ENCODE measurements at regions not wholly inside any gene's neighbourhood (a gene's known extent, or its start where the extent isn't known, plus 50 kb on each side); places are given as distances from the start of the nearest gene placed in this dataset.

- no peaks in the 10 kb centered on the region for H3K4me1 ChIP-seq (ENCODE audit: control insufficient read depth in 4 of 4, insufficient read depth in 4 of 4, low read length in 3 of 4)
- TF ChIP-seq, protein P1, sequence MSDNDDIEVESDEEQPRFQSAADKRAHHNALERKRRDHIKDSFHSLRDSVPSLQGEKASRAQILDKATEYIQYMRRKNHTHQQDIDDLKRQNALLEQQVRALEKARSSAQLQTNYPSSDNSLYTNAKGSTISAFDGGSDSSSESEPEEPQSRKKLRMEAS (IDR thresholded peaks at IDR 0.05) = no peak
- no peak for TF ChIP-seq NR2F2 (IDR thresholded peaks at IDR 0.05)
- no peak for TF ChIP-seq CTCF (IDR thresholded peaks at IDR 0.05; ENCODE audit: low read depth, low read length, missing input control)
- no peak for TF ChIP-seq HNF4A (conservative IDR thresholded peaks at IDR 0.05)
- TF ChIP-seq TAF1 (conservative IDR thresholded peaks at IDR 0.05) = no peak
- no peak for TF ChIP-seq RAD21 (IDR thresholded peaks at IDR 0.05)
- H3K27ac ChIP-seq (ENCODE audit: low read depth in 1 of 2, low read length in 2 of 2) = no peak overlapping the region
- no peak overlapping the region for H3K9ac ChIP-seq (ENCODE audit: low read depth in 1 of 2, low read length in 2 of 2)
- H3K27me3 ChIP-seq (ENCODE audit: control insufficient read depth in 4 of 4, insufficient read depth in 4 of 4, low read length in 3 of 4) = no peaks in the 10 kb centered on the region
- no peak overlapping the region for H3K4me3 ChIP-seq (ENCODE audit: low read depth in 1 of 3, low read length in 3 of 3)
- no peak for DNase-seq (ENCODE audit: low spot score)
- H3K36me3 ChIP-seq (ENCODE audit: control insufficient read depth in 4 of 4, insufficient read depth in 3 of 4, low read depth in 1 of 4, low read length in 3 of 4) = no peaks in the 10 kb centered on the region
- H3K9me3 ChIP-seq (ENCODE audit: control insufficient read depth in 4 of 4, low read length in 3 of 4) = no peaks in the 10 kb centered on the region
These were observed 504.4 kb downstream of the INHBA start for GRCh38 chr7:41198502-41198901.

DNA sequence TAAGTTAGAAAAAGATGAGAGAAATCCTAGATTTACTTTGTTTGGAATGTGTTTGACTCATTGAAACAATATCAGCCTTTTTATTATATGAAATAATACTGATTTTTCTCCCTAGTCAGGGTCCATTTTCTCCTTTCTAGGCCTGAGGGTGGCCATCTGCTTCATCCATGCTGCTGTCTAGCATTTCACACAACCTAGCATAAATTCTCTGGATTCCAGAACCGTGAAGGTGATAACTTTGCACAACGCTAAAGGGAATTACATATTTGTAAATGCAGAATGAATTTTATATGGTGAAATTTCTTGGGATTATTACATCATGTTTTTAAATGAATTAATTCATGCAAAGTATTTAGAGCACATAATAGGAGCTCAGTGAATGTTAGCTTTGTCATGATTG is 505.1 kb downstream of the INHBA start:
- Histone ChIP-seq H3K27me3 (ENCODE audit: control insufficient read depth in 4 of 4, insufficient read depth in 4 of 4, low read length in 3 of 4) (no peaks in the 10 kb centered on the region), H3K27ac (ENCODE audit: low read depth in 1 of 2, low read length in 2 of 2) (no peak overlapping the region), H3K4me1 (ENCODE audit: control insufficient read depth in 4 of 4, insufficient read depth in 4 of 4, low read length in 3 of 4) (no peaks in the 10 kb centered on the region), H3K36me3 (ENCODE audit: control insufficient read depth in 4 of 4, insufficient read depth in 3 of 4, low read depth in 1 of 4, low read length in 3 of 4) (no peaks in the 10 kb centered on the region), H3K9ac (ENCODE audit: low read depth in 1 of 2, low read length in 2 of 2) (no peak overlapping the region), H3K9me3 (ENCODE audit: control insufficient read depth in 4 of 4, low read length in 3 of 4) (no peaks in the 10 kb centered on the region), H3K4me3 (ENCODE audit: low read depth in 1 of 3, low read length in 3 of 3) (no peak overlapping the region)
- 89% methylated on average over 2 of the region's 2 CpGs for WGBS
- no peak for DNase-seq (ENCODE audit: low spot score)
- TF ChIP-seq CTCF (IDR thresholded peaks at IDR 0.05; ENCODE audit: low read depth, low read length, missing input control) = no peak
- no peak for TF ChIP-seq EGR1 (IDR thresholded peaks at IDR 0.05; ENCODE audit: low read depth in 2 of 2)
- TF ChIP-seq TAF1 (conservative IDR thresholded peaks at IDR 0.05) = no peak
- TF ChIP-seq, protein P1 (IDR thresholded peaks at IDR 0.05) = no peak
- TF ChIP-seq REST (IDR thresholded peaks at IDR 0.05) = no peak
- TF ChIP-seq YY1 (IDR thresholded peaks at IDR 0.05) = no peak
- no peak for TF ChIP-seq HNF4A (conservative IDR thresholded peaks at IDR 0.05)
- no peak for TF ChIP-seq NR2F2 (IDR thresholded peaks at IDR 0.05)
- no peak for TF ChIP-seq GABPA (IDR thresholded peaks at IDR 0.05 in 1 of 2, conservative IDR thresholded peaks at IDR 0.05 in 1 of 2)
- no peak for TF ChIP-seq HNF4G (IDR thresholded peaks at IDR 0.05)
- TF ChIP-seq FOXA1 (IDR thresholded peaks at IDR 0.05) = no peak
- TF ChIP-seq ATF3 (IDR thresholded peaks at IDR 0.05) = no peak

Measured in liver (tissue), 8 donors.